GM19455 (cell line): ENCODE measurements at regions not wholly inside any gene's neighbourhood (a gene's known extent, or its start where the extent isn't known, plus 50 kb on each side); places are given as distances from the start of the nearest gene placed in this dataset.

ENCODE experiments used
- ATAC-seq: cut with Tn5 transposase; IDR thresholded peaks from one replicate; pipeline ENCODE4 v1.9.1; 2021; ENCODE audit not compliant: unreplicated experiment

GRCh38 chr1:65741993-65742392, 50.7 kb upstream of the PDE4B start:
- ATAC-seq, result no peak
